Mesenchymal stem cell (in vitro differentiated cells and primary cell): ENCODE measurements at regions not wholly inside any gene's neighbourhood (a gene's known extent, or its start where the extent isn't known, plus 50 kb on each side); places are given as distances from the start of the nearest gene placed in this dataset.

Source experiments
- DNase-seq: peaks from one replicate; pipeline ENCODE4 v3.0.0-alpha.2; 2013
- H2AFZ ChIP-seq: one replicate; pipeline ENCODE4 v1.6.1; 2013; ENCODE audit warnings: low read depth, mild to moderate bottlenecking, control low read depth, inconsistent platforms, low read length, moderate library complexity
- H2AK5ac ChIP-seq: 2 replicates; pipeline ENCODE4 v1.6.1; 2013; ENCODE audit warnings: low read length, moderate library complexity, mild to moderate bottlenecking, inconsistent platforms; ENCODE audit not compliant: severe bottlenecking
- H2BK120ac ChIP-seq: one replicate; pipeline ENCODE4 v1.6.1; 2013; ENCODE audit warnings: low read depth, mild to moderate bottlenecking, inconsistent platforms, low read length, moderate library complexity
- H2BK12ac ChIP-seq, 2 experiments: one replicate each; pipeline ENCODE4 v1.6.1; 2013; ENCODE audit warnings: inconsistent platforms in 2 of 2, low read length in 2 of 2, mild to moderate bottlenecking in 2 of 2, moderate library complexity in 2 of 2, control low read depth in 1 of 2
- H2BK15ac ChIP-seq: one replicate; pipeline ENCODE4 v1.6.1; 2013; ENCODE audit warnings: mild to moderate bottlenecking, low read depth, inconsistent platforms; ENCODE audit not compliant: poor library complexity, severe bottlenecking
- H2BK5ac ChIP-seq: 2 replicates; pipeline ENCODE4 v1.6.1; 2013; ENCODE audit warnings: low read depth, mild to moderate bottlenecking, low read length, control low read depth, inconsistent platforms; ENCODE audit not compliant: poor library complexity, severe bottlenecking
- H3K14ac ChIP-seq, 2 experiments: one replicate each; pipeline ENCODE4 v1.6.1; 2013; ENCODE audit warnings: inconsistent platforms in 2 of 2, low read length in 2 of 2, control low read depth in 1 of 2, mild to moderate bottlenecking in 1 of 2, moderate library complexity in 1 of 2
- H3K18ac ChIP-seq, 2 experiments: one replicate each; pipeline ENCODE4 v1.6.1; 2013; ENCODE audit warnings: inconsistent platforms in 2 of 2, low read length in 2 of 2, control low read depth in 1 of 2, low read depth in 1 of 2, mild to moderate bottlenecking in 1 of 2
- H3K23ac ChIP-seq, 2 experiments: one replicate each; pipeline ENCODE4 v1.6.1; 2013; ENCODE audit warnings: inconsistent platforms in 2 of 2, low read length in 2 of 2, mild to moderate bottlenecking in 2 of 2, moderate library complexity in 2 of 2, control low read depth in 1 of 2
- H3K27ac ChIP-seq: 2 replicates; pipeline ENCODE4 v1.5.1; 2013; ENCODE audit warnings: mild to moderate bottlenecking, moderate library complexity, low read length, control low read depth, inconsistent platforms; ENCODE audit not compliant: poor library complexity, severe bottlenecking
- H3K27me3 ChIP-seq, 2 experiments: 2 replicates each; pipeline versions ENCODE4 v1.6.1 to v1.7.0; 2013; ENCODE audit warnings: low read length in 2 of 2, mild to moderate bottlenecking in 2 of 2, moderate library complexity in 2 of 2, control low read depth in 1 of 2, inconsistent platforms in 1 of 2; ENCODE audit not compliant: control insufficient read depth in 1 of 2, insufficient read depth in 1 of 2
- H3K36me3 ChIP-seq, 2 experiments: 2 replicates each; pipeline versions ENCODE4 v1.6.1 to v1.7.0; 2013; ENCODE audit warnings: low read length in 2 of 2, control low read depth in 1 of 2, inconsistent platforms in 1 of 2, low read depth in 1 of 2, mild to moderate bottlenecking in 1 of 2; ENCODE audit not compliant: insufficient read depth in 2 of 2, control insufficient read depth in 1 of 2
- H3K4ac ChIP-seq, 2 experiments: one replicate each; pipeline ENCODE4 v1.6.1; 2013; ENCODE audit warnings: inconsistent platforms in 2 of 2, low read length in 2 of 2, mild to moderate bottlenecking in 2 of 2, moderate library complexity in 2 of 2, control low read depth in 1 of 2, low read depth in 1 of 2
- H3K4me1 ChIP-seq: 2 replicates; pipeline ENCODE4 v1.6.1; 2013; ENCODE audit warnings: low read depth, low read length, control low read depth; ENCODE audit not compliant: control insufficient read depth, insufficient read depth
- H3K4me2 ChIP-seq: 2 replicates; pipeline ENCODE4 v1.6.1; 2013; ENCODE audit warnings: low read length, mild to moderate bottlenecking, inconsistent platforms; ENCODE audit not compliant: poor library complexity, severe bottlenecking
- H3K4me3 ChIP-seq, 2 experiments: 2 replicates each; pipeline versions ENCODE4 v1.5.1 to v1.7.0; 2013; ENCODE audit warnings: low read length in 2 of 2, mild to moderate bottlenecking in 2 of 2, control low read depth in 1 of 2, low read depth in 1 of 2; ENCODE audit not compliant: insufficient read depth in 1 of 2
- H3K79me1 ChIP-seq: replicated peaks from 2 replicates; pipeline ENCODE4 v1.6.1; 2013; ENCODE audit warnings: mild to moderate bottlenecking, control low read depth, low read length, inconsistent platforms; ENCODE audit not compliant: poor library complexity, severe bottlenecking
- H3K9ac ChIP-seq: 2 replicates; pipeline ENCODE4 v1.7.0; 2013; ENCODE audit warnings: mild to moderate bottlenecking, low read length, moderate library complexity
- H3K9me3 ChIP-seq: 2 replicates; pipeline ENCODE4 v1.7.0; 2013; ENCODE audit warnings: mild to moderate bottlenecking, low read length; ENCODE audit not compliant: control insufficient read depth
- H4K8ac ChIP-seq: one replicate; pipeline ENCODE4 v1.6.1; 2013; ENCODE audit warnings: inconsistent platforms, mild to moderate bottlenecking, low read length, moderate library complexity
- H4K91ac ChIP-seq: one replicate; pipeline ENCODE4 v1.6.1; 2013; ENCODE audit warnings: mild to moderate bottlenecking, low read length, inconsistent platforms
- WGBS: methylation state at CpG from one replicate; pipeline ENCODE4 v1.1.7; 2013; ENCODE audit warnings: mixed read lengths; 5-methylcytosine and 5-hydroxymethylcytosine counted together

- H3K14ac ChIP-seq = no peak overlapping the region
- no peak overlapping the region for H4K91ac ChIP-seq
- no peak overlapping the region for H3K18ac ChIP-seq
- H2BK5ac ChIP-seq = no peak overlapping the region
- H3K4me1 ChIP-seq = no peaks in the 10 kb centered on the region
- H2BK12ac ChIP-seq = no peak overlapping the region
- no peak overlapping the region for H3K23ac ChIP-seq
- H3K79me1 ChIP-seq = no peaks in the 10 kb centered on the region
- no peak overlapping the region for H3K27ac ChIP-seq
- DNase-seq = no peak
- H2AFZ ChIP-seq = no peak overlapping the region
- no peak overlapping the region for H3K4ac ChIP-seq
- no peak overlapping the region for H4K8ac ChIP-seq
- no peak overlapping the region for H2BK120ac ChIP-seq
- no peaks in the 10 kb centered on the region for H3K27me3 ChIP-seq
- no peak overlapping the region for H2AK5ac ChIP-seq
- H3K36me3 ChIP-seq = no peaks in the 10 kb centered on the region
- no peak overlapping the region for H3K4me3 ChIP-seq
- H3K9me3 ChIP-seq = peaks cover 6% of the 10 kb centered on the region
- H3K4me2 ChIP-seq = no peak overlapping the region
- no peak overlapping the region for H3K9ac ChIP-seq
- 72% methylated on average over 9 of the region's 10 CpGs for WGBS
- H2BK15ac ChIP-seq = no peak overlapping the region
These were observed 226.3 kb upstream of the ZNF32 start for GRCh38 chr10:43874984-43875383.

- no peaks in the 10 kb centered on the region for H3K36me3 ChIP-seq
- H3K4me1 ChIP-seq = no peaks in the 10 kb centered on the region
- WGBS = 90% methylated on average over 5 of the region's 5 CpGs
- no peak overlapping the region for H2AFZ ChIP-seq
- no peak overlapping the region for H4K91ac ChIP-seq
- H4K8ac ChIP-seq = no peak overlapping the region
- H3K4ac ChIP-seq = no peak overlapping the region
- peak overlapping the region in 1 of 2 experiments; percentile 21 for H2BK12ac ChIP-seq
- H2AK5ac ChIP-seq = no peak overlapping the region
- no peaks in the 10 kb centered on the region for H3K27me3 ChIP-seq
- no peak overlapping the region for H3K9ac ChIP-seq
- DNase-seq = no peak
- H2BK15ac ChIP-seq = no peak overlapping the region
- no peak overlapping the region for H3K4me2 ChIP-seq
- no peak overlapping the region for H3K4me3 ChIP-seq
- H3K14ac ChIP-seq = no peak overlapping the region
- peaks cover 6% of the 10 kb centered on the region for H3K9me3 ChIP-seq
- no peak overlapping the region for H2BK5ac ChIP-seq
- no peak overlapping the region for H2BK120ac ChIP-seq
- H3K23ac ChIP-seq = no peak overlapping the region
- no peak overlapping the region for H3K27ac ChIP-seq
- H3K79me1 ChIP-seq = no peaks in the 10 kb centered on the region
- H3K18ac ChIP-seq = no peak overlapping the region
These were observed 225.0 kb upstream of the ZNF32 start for GRCh38 chr10:43873717-43874116.

- Histone ChIP-seq H3K9ac (no peak overlapping the region), H4K91ac (no peak overlapping the region), H4K8ac (no peak overlapping the region), H3K23ac (no peak overlapping the region), H3K79me1 (no peaks in the 10 kb centered on the region), H3K27me3 (no peaks in the 10 kb centered on the region), H3K36me3 (no peaks in the 10 kb centered on the region), H2BK5ac (no peak overlapping the region), H3K4me2 (no peak overlapping the region), H3K4me3 (no peak overlapping the region), H3K9me3 (peaks cover 6% of the 10 kb centered on the region), H3K4me1 (peaks cover 3% of the 10 kb centered on the region), H3K14ac (no peak overlapping the region), H3K18ac (no peak overlapping the region), H3K27ac (no peak overlapping the region), H2BK12ac (no peak overlapping the region), H2AFZ (no peak overlapping the region), H2BK15ac (no peak overlapping the region), H3K4ac (no peak overlapping the region), H2BK120ac (no peak overlapping the region), H2AK5ac (no peak overlapping the region)
- DNase-seq = no peak
- WGBS = 94% methylated on average over 6 of the region's 6 CpGs
These were observed 224.0 kb upstream of the ZNF32 start for GRCh38 chr10:43872644-43873043.

GRCh38 chr10:43871545-43871944 is 222.9 kb upstream of the ZNF32 start:
- no peak overlapping the region for H4K8ac ChIP-seq
- no peak overlapping the region for H3K4me2 ChIP-seq
- H3K9me3 ChIP-seq = peaks cover 6% of the 10 kb centered on the region
- no peak for DNase-seq
- H3K36me3 ChIP-seq = no peaks in the 10 kb centered on the region
- no peak overlapping the region for H2AFZ ChIP-seq
- H3K4ac ChIP-seq = peak overlapping the region in 1 of 2 experiments; percentile 41
- H2BK120ac ChIP-seq = no peak overlapping the region
- no peak overlapping the region for H3K18ac ChIP-seq
- 58% methylated on average over 3 of the region's 5 CpGs for WGBS
- no peak overlapping the region for H2BK12ac ChIP-seq
- H3K27me3 ChIP-seq = no peaks in the 10 kb centered on the region
- H3K27ac ChIP-seq = no peak overlapping the region
- H3K4me1 ChIP-seq = peaks cover 5% of the 10 kb centered on the region
- no peak overlapping the region for H3K23ac ChIP-seq
- no peak overlapping the region for H2BK5ac ChIP-seq
- H3K14ac ChIP-seq = no peak overlapping the region
- H3K4me3 ChIP-seq = no peak overlapping the region
- H4K91ac ChIP-seq = no peak overlapping the region
- H3K9ac ChIP-seq = no peak overlapping the region
- no peaks in the 10 kb centered on the region for H3K79me1 ChIP-seq
- H2AK5ac ChIP-seq = no peak overlapping the region
- no peak overlapping the region for H2BK15ac ChIP-seq
